ENCODE measurements at regions not wholly inside any gene's neighbourhood (a gene's known extent, or its start where the extent isn't known, plus 50 kb on each side); places are given as distances from the start of the nearest gene placed in this dataset.
"Not testable (repeated sequence)": the region's sequence is repeated elsewhere in the genome, so short reads cannot be mapped to it uniquely, and the experiment has no call there.

GRCh38 chr21:13812191-13812590 is 202.6 kb downstream of the POTED start:
- not testable (repeated sequence) for H3K4me3 ChIP-seq (ENCODE audit: low read depth, low read length); DNase-seq (ENCODE audit: low read depth)

DNA sequence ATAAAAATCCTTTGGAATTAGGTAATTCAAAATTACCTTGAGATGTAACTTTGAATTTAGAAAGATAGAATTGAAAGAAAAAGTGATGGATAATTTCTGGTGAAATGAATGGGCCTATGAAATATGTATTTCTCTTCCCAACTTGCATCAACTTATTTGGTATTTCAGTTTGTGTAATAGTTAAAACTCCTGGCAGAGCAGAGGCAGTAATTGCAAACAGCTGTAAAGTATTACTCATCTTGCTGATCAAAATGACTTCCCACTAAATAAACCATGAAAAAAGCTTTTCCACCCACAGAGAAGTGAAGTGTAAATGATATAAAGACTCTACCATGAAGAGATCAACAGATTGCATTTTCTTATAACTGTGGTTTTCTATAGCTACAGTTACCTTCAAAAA is 201.0 kb downstream of the POTED start:
- H3K4me3 ChIP-seq (ENCODE audit: low read depth, low read length); DNase-seq (ENCODE audit: low read depth): not testable (repeated sequence)

DNA sequence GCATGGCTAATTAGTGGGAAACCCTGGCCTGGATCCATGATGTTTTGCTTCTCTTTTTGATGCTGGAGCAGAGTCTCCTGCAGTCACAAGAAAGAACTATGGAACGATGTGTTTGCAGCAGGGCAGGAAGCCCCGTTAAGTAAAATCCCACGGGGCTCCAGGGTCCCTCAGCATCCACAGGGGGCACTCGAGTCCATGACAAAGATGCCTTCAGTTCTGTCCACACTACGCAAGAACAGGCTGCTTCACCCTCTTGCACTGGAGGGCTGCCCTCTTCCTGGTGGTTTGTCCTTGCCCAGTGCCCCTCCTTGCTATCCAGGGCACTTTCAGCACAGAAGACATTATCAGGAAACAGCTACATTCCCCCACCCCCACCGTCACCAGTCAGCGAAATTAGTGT is 196.9 kb downstream of the POTED start:
- not testable (repeated sequence) for H3K4me3 ChIP-seq (ENCODE audit: low read depth, low read length); DNase-seq (ENCODE audit: low read depth)

DNA sequence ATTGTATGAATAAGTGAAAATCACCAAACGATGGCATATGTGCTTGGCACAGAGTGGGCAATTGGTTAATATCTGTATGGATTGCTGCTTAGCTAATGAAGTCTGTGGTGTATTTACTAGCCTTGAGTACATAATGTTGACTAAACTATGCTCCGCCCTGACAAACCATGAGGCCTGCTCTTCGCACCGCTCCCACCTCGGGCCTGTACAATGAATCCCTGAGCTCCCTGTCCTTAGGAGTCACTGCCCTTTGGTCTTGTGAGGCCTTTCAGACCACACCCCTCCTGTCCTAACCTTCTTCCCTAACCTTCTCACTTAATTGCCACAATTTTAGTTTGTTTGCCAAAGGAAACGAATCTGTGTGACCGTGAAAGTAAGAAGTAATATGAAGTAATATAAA is 193.2 kb downstream of the POTED start:
- not testable (repeated sequence) for DNase-seq (ENCODE audit: low read depth); H3K4me3 ChIP-seq (ENCODE audit: low read depth, low read length)

Measured in GM12865 (cell line).